HG03469 (cell line): ENCODE measurements at regions not wholly inside any gene's neighbourhood (a gene's known extent, or its start where the extent isn't known, plus 50 kb on each side); places are given as distances from the start of the nearest gene placed in this dataset.
"Not testable (repeated sequence)": the region's sequence is repeated elsewhere in the genome, so short reads cannot be mapped to it uniquely, and the experiment has no call there.

ENCODE experiments used
- ATAC-seq: cut with Tn5 transposase; IDR thresholded peaks from one replicate; pipeline ENCODE4 v1.9.1; 2021; ENCODE audit warnings: mild to moderate bottlenecking, moderate library complexity, moderate number of reproducible peaks; ENCODE audit not compliant: unreplicated experiment

- no peak for ATAC-seq
These were observed 115.5 kb downstream of the BUB3 start for GRCh38 chr10:123269675-123270074.

GRCh38 chr10:123270221-123270620, 116.0 kb downstream of the BUB3 start:
- no peak for ATAC-seq

- no peak for ATAC-seq
These were observed 116.6 kb downstream of the BUB3 start for GRCh38 chr10:123270806-123271205.

- ATAC-seq = no peak
These were observed 118.0 kb downstream of the BUB3 start for GRCh38 chr10:123272171-123272570.

- ATAC-seq = no peak
These were observed 120.3 kb downstream of the BUB3 start for GRCh38 chr10:123274306-123275135.

GRCh38 chr10:123275136-123275564, 120.9 kb downstream of the BUB3 start:
- ATAC-seq = no peak

- no peak for ATAC-seq
These were observed 124.2 kb downstream of the BUB3 start for GRCh38 chr10:123278445-123278844.

GRCh38 chr10:123283371-123283770, 129.2 kb downstream of the BUB3 start:
- ATAC-seq = not testable (repeated sequence)

- ATAC-seq = no peak
These were observed 129.8 kb downstream of the BUB3 start for GRCh38 chr10:123284022-123284421.

- ATAC-seq = no peak
These were observed 133.5 kb downstream of the BUB3 start for GRCh38 chr10:123287594-123288247.

- no peak for ATAC-seq
These were observed 135.2 kb downstream of the BUB3 start for GRCh38 chr10:123289432-123289831.

- ATAC-seq = no peak
These were observed 139.9 kb downstream of the BUB3 start for GRCh38 chr10:123294109-123294508.

- ATAC-seq = no peak
These were observed 140.7 kb downstream of the BUB3 start for GRCh38 chr10:123294886-123295285.

- ATAC-seq = no peak
These were observed 141.4 kb downstream of the BUB3 start for GRCh38 chr10:123295644-123296043.

GRCh38 chr10:123297175-123297574, 143.0 kb downstream of the BUB3 start:
- ATAC-seq = no peak

GRCh38 chr10:123298583-123298982, 144.4 kb downstream of the BUB3 start:
- ATAC-seq = no peak

GRCh38 chr10:123299598-123299997, 145.4 kb downstream of the BUB3 start:
- no peak for ATAC-seq

GRCh38 chr10:123301077-123301857, 147.1 kb downstream of the BUB3 start:
- no peak for ATAC-seq

GRCh38 chr10:123303581-123304337, 149.6 kb downstream of the BUB3 start:
- ATAC-seq = no peak

GRCh38 chr10:123305671-123306070, 151.5 kb downstream of the BUB3 start:
- ATAC-seq = no peak

- no peak for ATAC-seq
These were observed 152.1 kb downstream of the BUB3 start for GRCh38 chr10:123306290-123306689.
